ENCODE measurements at regions not wholly inside any gene's neighbourhood (a gene's known extent, or its start where the extent isn't known, plus 50 kb on each side); places are given as distances from the start of the nearest gene placed in this dataset.
"Not testable (repeated sequence)": the region's sequence is repeated elsewhere in the genome, so short reads cannot be mapped to it uniquely, and the experiment has no call there.

- no peak for ATAC-seq
- no peak for DNase-seq (ENCODE audit: low spot score)
Measured at GRCh38 chr18:76052227-76052595, 442.8 kb downstream of the ZNF516 start.

- no peak for ATAC-seq
- no peak for DNase-seq (ENCODE audit: low spot score)
Measured at GRCh38 chr18:76051396-76052226, 443.4 kb downstream of the ZNF516 start.

DNA sequence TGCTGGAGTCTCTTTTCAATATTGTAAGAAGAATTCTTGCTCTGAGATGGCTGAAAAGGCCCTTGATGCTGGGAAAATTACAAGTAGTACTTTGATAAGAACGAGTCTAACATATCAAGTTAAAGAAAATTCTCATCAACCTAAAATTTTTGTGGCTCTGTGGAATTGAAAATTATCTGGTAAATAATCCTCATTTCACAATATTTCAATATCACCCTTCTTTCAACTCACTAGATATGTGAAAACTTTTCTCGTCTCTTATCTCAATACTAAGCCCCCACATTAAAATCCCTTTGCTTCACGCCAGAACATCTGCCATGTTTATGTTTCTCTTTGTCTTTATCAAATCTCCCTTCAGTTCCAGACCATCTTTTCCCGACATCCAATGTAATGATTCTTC lies 448.8 kb downstream of the ZNF516 start:
- DNase-seq (ENCODE audit: low spot score) (no peak), ATAC-seq (no peak)

DNA sequence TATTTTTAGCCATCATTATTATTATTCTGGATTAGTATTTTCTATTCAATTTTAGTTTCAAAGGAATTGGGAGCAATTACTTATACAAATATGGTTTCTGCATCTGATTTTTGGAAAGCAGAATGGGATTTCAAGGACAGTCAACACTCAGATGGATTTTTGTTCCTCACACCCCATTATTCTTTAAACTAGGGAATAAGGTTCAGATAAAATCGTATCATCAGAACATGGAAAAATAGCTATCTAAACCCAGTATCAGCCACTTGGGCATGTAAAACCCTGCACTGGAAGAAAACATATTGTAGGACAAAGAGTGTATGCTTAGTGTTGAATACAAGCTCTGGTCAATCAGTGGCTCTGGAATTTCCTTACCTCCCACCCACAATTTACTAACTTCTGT lies 452.5 kb downstream of the ZNF516 start:
- ATAC-seq = no peak
- no peak for DNase-seq (ENCODE audit: low spot score)

- DNase-seq (ENCODE audit: low spot score) (no peak), ATAC-seq (no peak)
Measured at GRCh38 chr18:76018210-76018609, 476.8 kb downstream of the ZNF516 start.

DNA sequence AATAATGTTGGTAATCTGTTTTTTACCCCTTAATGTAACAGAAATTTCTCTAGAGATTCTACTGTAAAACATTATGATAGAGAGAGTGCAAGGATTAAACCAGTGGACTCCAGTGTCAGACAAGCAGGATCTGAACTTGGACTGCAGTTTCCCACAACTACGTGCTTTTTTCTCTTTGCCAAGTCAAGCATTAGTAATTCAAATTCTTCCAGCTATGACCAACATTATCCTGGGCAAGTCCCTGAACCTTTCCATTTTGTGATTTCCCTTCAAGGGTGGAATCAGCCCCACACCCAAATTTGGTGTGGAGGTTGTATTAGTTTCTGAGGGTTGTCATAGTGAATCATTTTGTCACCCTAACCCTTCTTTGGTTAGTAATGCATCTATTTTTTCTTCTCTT lies 482.0 kb downstream of the ZNF516 start:
- no peak for ATAC-seq

DNA sequence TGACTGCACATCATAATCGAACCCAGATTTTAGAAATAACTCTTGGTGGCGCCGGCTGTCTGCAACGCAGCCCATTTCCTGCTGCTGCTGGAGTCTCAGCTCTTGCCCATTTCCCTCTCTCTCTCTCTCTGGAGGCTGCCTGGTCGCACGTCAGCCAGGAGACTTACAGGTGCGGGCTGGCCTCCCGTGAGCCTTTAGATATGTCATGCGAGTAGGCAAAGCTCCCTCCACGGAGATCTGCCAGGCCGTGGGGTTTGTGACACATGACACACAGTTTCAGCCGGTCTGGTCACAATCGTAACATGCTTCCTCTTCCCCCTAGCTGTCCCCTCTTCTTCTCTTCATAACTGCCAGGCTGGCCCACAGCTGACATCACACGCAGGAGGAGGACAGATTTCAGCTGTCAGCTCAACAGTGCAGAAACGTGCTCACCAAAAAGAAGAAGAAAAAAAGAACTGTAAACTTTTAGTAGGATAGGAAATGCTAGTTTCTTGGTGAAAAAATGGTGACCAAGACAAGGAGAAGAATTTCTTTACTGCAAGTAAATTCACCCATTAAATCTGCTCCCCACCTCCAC lies 489.3 kb downstream of the ZNF516 start:
- no peak for ATAC-seq
- no peak for DNase-seq (ENCODE audit: low spot score)

More for the DNA sequence above, 482.0 kb downstream of the ZNF516 start:
- DNase-seq (ENCODE audit: low spot score) = no peak

DNA sequence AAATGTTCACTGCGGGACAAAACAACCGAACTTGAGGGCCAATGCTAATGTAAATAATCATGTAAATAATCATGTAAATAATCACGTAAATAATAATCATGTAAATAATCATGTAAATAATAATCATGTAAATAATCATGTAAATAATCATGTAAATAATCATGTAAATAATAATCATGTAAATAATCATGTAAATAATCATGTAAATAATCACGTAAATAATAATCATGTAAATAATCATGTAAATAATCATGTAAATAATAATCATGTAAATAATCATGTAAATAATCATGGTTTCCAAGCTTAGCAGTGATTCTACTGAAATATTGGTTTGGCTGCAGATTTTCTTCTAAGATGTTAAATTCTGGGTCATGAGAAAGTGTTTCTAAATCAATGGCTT lies 507.1 kb downstream of the ZNF516 start:
- ATAC-seq; DNase-seq (ENCODE audit: low spot score): not testable (repeated sequence)

DNA sequence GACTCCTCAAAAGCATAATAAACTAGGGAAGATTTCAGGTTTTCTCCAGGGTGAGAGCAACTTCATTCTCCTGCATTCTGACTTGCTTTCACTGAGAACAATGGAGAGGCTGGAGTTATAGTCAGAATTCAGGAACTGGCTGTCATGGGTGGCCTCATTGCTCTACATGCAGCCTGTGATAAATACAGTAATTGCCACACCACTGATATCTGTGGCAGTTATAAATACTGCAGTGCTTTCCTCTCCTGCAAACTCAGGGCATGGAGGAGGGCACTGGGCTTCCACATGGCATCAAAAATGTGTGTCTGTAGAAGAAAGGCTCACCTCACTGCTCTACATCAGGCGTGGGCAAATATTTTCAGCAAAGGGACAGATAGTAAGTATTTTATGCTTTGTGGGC lies 510.2 kb downstream of the ZNF516 start:
- no peak for ATAC-seq
- no peak for DNase-seq (ENCODE audit: low spot score)

DNA sequence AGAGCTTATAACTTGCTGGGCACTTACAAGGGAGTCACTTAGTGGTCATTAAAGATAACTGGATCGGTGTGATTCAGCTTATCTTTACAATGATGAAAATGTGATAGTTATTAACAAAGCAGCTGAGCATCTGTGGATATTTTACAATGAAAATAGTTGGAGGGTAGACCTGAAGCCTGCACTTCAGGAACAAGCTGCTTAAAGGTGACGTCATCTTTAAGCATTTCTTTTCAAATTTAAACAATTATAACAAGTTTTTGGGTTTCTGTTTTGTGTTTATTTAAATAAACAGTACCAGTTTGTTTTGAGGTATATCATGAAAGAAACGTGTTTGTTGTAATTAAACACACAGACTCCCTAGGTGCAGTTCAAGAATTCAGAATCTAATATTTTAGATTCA lies 513.9 kb downstream of the ZNF516 start:
- no peak for ATAC-seq
- DNase-seq (ENCODE audit: low spot score) = no peak

- ATAC-seq = no peak
- DNase-seq (ENCODE audit: low spot score) = no peak
Measured at GRCh38 chr18:75977081-75977480, 518.0 kb downstream of the ZNF516 start.

DNA sequence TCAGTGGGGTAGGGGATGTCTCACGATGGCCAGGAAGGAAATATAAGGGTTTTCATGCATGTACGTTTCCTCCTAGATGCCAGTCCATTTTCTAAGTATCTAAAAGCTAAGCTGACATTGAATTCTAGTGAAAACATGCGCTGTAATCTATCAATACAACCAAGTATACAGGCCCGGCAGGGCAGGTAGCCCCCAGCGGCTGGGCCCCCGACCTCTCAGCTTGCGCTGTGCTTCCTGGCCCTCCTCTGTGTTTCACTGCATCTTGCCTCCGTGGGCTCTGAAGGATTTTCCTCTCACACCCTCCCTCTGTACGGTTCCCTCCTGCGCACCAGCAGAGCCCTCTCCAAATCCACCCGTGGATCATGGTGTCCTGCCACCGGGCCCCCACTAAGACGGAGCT lies 524.8 kb downstream of the ZNF516 start:
- DNase-seq (ENCODE audit: low spot score) (no peak), ATAC-seq (no peak)

DNA sequence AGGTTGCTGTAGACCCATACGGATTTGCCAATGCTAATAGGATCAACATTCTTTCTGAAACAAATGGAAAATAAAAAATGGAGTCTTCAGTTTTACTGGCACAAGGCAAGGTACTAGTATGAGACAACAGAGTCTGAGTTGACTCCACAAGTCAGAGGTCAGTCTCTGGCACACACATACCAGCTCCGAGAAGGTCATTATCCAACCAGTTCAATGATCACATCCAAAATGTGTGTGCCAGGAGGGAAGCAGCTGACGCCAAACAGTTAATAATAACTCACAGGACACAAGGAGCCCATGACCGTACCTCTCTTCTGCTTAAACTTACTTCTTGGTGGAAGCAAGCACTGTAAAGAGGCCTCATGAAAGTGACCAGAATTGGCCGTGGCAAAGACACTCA lies 528.6 kb downstream of the ZNF516 start:
- no peak for DNase-seq (ENCODE audit: low spot score)
- ATAC-seq = no peak

DNA sequence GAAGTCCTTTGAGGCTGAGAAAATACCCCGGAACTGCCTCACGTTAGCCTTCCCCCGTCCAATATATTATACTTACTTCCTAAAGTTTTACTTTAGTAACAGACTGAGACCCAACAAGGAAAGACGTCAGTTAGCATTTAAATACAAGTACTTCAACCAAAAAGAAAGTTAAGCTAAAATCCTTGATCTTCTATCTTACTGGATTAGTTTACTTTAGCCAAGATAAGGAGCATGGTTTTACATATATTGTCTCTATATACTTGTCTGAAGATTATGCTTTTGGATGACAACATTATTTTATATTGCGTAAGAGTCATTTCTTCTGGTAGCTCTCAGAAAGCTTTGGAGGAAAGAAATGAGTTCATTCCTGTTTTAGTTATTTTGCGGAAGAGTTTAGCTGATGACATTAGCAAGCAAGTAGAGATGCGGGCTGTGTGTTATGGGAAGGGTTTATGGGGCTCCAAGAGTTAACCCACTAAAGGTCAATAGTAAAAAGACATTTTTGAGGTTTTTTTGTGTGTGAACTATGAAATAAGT lies 532.9 kb downstream of the ZNF516 start:
- ATAC-seq (no peak), DNase-seq (ENCODE audit: low spot score) (no peak)

DNA sequence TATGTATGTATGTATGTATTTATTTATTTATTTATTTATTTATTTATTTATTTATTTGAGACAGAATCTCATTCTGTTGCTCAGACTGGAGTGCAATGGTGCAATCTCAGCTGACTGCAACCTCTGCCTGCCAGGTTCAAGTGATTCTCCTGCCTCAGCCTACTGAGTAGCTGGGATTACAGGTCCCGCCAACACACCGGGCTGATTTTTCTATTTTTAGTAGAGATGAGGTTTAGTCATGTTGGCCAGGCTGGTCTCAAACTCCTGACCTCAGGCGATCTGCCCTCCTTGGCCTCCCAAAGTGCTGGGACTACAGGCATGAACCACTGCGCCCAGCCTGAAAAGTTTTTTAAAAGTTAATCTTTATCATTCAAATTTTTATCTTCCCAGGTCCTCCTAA lies 532.9 kb upstream of the SMIM21 start:
- not testable (repeated sequence) for ATAC-seq; DNase-seq (ENCODE audit: low spot score)

DNA sequence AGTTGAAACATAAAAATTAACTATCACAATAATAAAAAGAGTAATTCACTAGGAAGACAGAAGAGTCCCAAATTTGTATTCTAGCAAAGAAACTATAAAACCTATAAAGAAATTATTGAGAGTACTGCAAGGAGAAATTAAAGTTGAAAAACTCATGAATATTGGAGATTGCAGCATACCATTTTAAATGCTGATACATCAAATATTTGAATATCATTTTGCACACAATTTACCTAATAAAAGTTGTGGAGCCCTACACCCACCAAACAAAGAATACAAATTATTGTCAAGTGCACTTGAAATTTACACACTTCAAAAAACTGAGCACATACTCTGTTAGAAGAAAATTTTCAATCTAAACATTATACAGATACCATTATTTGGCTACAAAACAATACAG lies 531.6 kb upstream of the SMIM21 start:
- no peak for ATAC-seq

GRCh38 chr18:75958683-75959082 lies 531.2 kb upstream of the SMIM21 start:
- ATAC-seq (no peak), DNase-seq (ENCODE audit: low spot score) (no peak)

More for the DNA sequence above, 531.6 kb upstream of the SMIM21 start:
- no peak for DNase-seq (ENCODE audit: low spot score)

GRCh38 chr18:75945265-75945933 lies 517.9 kb upstream of the SMIM21 start:
- ATAC-seq (no peak), DNase-seq (ENCODE audit: low spot score) (no peak)

DNA sequence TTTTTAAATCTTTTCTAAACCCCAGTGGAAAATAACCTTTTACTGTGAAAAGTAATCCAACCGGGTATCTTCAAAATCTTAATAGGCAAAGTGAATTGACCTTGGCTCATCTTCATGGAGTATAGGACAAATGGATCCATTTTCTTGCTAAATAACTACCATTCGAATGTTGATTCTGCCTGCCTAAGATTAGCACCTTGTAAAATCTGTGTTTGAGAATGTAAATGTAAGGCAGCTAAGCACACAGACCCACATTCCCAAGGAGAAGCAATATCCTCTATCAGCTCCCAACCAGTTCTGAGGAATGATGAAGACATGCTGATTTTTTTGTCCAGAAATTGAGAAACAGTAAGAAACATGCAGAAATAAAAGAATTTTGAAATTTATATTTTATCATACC lies 509.8 kb upstream of the SMIM21 start:
- ATAC-seq (no peak), DNase-seq (ENCODE audit: low spot score) (no peak)

DNA sequence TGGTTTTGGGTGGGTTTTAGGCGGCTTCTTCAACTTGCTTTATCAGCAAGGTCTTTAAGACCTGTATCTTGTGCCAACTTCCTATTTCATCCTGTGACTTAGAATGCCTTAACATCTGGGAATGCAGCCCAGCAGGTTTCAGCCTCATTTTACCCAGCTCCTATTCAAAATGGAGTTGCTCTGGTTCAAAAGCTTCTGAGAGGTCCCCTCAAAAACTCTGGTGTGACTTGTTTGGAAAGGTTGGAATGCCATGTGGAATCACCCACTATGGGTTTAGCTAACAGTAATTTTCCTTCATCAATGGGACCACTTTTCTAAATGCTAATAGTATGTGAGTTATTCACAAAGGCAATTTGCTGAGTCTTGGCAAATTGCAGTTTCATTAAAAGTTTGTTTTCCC lies 509.4 kb upstream of the SMIM21 start:
- DNase-seq (ENCODE audit: low spot score) = no peak
- ATAC-seq = no peak

DNA sequence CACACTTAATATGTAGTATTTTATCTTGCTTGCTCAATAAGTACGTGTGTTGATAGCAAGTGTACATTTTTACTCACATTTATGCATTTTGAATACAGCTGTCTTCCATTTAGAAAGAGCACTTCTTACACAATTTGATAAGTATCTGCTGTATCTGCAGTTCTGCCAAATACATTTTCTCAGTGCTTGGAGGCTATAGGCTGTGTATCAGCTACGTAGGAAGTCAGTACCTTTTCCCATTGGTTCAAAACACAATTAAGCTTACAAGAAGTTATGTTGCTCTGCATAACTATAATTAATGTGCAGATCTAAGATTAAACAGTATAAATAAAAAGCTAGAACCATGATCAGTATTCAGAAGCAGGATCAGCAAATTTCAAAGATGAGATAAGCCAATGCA lies 503.6 kb upstream of the SMIM21 start:
- ATAC-seq = no peak
- DNase-seq (ENCODE audit: low spot score) = no peak

DNA sequence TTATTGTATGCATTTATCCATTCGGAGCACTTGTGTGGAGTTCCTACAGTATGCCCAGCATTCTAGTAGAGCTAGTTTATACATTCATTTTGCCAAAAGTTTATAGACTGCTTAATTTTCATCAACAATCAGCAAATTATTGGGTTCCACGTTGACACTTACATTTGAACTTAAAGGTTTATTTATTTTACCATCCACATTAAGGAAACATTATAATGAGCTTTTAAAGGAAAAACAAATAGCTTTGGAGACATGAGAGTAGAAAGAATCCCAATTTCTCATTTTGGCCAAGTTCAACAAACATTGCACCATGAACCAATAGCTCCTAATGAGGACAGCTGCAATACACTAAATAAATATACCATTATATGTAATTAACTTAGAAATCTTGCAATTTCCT lies 501.2 kb upstream of the SMIM21 start:
- DNase-seq (ENCODE audit: low spot score) = no peak
- no peak for ATAC-seq

Data from left lobe of liver (tissue), 2 donors.